Myocyte (in vitro differentiated cells): ENCODE measurements at regions not wholly inside any gene's neighbourhood (a gene's known extent, or its start where the extent isn't known, plus 50 kb on each side); places are given as distances from the start of the nearest gene placed in this dataset.
"Not testable (repeated sequence)": the region's sequence is repeated elsewhere in the genome, so short reads cannot be mapped to it uniquely, and the experiment has no call there.

Experiments used
- DNase-seq: peaks from one replicate; pipeline ENCODE4 v3.0.0-alpha.2; 2012; ENCODE audit warnings: low read depth

DNA sequence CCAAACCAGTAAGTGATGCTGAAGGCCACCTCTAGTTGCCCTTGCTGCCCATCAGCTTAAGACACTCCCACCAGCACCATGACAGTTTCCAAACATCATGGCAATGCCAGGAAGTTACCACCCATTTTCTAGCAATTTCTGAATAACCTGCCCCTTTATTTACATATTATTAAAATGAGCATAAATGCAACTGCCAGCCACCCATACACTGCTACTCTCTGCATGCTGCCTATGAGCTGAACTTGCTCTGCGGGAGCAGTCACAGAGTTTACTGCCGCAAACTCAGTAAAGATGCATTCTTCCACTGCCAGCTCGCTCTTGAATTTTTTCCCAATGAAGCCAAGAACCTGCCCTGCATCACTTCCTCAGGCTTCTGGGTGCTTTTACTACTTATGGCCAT lies 212.6 kb downstream of the SH2D4B start:
- DNase-seq, result no peak

DNA sequence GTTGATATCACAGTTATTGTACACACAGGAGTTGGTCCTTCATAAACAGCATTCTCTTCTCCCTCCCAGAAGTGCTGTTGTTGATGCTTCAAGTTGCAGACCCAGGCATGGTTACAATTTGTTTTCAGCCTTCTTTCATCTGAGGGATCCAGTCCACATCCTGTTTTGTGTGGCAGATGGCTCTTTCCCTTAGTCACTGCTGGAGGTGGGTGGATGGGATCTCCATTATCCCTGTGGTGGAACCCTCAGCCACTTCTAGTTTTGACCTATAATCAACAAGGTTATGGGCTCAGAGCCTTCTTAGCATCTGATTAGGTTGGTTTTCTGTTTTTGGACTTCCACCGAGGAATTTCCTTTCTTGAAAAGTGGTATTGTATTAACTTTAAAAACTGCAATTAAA lies 214.2 kb downstream of the SH2D4B start:
- DNase-seq, result no peak

DNA sequence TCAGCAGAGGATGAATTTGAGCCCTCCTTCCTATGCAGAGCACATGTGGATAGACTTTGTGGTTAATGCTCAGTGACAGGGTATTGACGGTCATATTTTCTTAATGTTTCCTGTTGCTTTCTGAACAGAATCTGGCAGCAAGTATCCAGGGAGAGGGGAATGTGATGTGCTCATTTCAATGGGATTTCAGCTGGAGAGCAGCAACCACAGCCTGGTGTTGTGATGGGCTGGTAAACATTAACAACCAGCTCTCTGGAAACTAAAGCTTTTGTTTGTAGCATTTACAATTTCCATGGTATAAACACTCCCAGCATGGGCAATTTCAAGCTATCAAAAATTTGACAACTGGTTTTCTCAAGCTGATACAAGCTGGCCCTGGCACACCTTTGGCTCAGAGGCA lies 215.9 kb downstream of the SH2D4B start:
- DNase-seq, result no peak

DNA sequence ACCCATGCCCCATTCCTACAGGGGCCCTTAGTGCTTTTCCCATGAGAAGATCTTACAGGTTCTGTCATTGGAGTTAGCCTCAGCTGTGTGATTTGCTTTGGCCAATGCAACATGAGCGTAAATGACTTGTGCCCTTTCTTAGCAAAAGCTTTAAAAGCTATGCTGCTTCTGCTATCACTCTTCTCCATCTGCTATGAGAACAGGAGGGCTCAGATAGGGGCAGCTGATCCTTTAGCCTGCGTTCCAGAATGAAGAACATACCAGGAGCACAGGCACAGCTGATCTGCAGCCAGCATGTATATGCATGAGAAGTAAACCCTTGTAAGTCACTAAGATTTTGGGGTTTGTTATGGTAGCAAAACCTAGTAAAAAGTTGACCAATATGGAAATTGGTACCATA lies 218.2 kb downstream of the SH2D4B start:
- no peak for DNase-seq

DNA sequence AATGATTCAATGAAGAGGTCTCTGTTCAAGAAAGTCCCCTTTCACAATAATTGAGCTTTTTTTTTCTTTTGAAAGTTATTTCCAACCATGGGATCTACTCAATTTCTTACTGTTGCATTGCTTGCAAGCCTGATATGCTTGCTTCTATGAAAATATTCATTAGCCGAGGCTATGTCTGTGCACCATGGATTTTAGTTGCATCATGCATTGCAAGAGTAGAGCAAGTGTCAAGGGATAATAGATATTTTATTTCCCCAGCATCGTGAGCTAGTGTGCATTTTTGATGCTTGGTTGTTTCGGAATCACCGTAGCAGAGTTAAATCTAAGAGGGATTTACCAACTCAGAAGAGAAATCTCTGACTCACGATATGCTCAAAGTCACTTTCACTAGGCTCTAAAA lies 222.0 kb downstream of the SH2D4B start:
- DNase-seq, result no peak

DNA sequence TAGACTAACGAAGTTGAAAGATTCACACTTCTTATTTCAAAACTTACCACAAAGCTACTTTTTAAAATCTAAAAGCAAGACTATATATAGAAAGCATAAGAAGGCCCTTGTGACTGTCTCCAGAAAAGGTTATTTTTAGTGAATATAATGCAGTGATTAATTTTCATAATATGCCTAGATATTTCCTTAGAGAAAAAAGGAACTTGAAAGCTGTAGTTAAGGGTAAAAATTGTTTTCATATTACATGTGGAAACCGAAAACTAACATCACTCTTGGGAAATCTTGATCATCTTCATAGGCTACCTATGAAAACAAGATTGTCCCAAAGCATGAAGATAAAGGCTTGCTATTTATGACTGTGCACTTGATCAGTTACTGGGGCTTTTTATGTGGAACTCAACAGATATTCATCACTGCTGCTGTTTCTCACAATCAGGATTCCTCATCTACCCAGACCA lies 223.2 kb downstream of the SH2D4B start:
- DNase-seq, result no peak

DNA sequence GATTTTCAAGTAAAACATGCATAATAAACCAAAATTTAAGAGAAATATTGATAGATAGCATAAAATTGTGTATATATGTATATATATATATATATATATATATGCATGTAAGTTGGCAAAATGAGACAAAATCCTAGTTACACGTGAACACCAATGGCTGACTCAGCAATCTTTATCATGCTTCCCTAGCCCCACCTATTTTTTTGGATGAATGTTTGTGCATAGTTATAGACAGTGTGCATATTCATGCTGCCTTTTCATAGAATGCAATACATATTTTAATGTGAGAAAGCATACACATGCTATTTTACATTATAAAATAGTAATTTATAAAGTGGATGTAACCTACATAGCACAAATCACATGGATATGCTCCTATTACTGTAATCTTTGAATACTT lies 230.3 kb downstream of the SH2D4B start:
- DNase-seq, result no peak

DNA sequence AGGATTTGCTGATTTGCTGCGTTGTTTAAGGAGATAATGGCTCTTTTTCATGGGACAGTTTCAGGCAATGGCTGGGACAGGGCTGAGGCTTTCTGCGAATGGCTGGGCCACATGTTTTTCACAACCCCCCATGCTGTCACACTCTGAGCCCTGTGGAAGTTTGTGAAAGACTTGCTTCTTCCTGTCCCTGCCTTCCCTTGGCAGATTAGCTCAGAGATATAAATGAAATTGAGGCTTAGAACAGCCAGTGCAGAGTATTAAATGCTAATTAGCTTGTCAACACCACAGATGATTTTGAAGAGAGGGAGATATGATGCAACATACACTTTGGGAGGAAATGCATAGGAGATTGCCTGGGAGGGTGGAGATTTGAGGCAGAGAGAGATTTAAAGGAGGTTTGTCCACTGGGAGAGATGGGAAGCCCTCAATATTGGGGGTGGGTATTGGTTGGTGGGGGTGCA lies 232.0 kb downstream of the SH2D4B start:
- no peak for DNase-seq

DNA sequence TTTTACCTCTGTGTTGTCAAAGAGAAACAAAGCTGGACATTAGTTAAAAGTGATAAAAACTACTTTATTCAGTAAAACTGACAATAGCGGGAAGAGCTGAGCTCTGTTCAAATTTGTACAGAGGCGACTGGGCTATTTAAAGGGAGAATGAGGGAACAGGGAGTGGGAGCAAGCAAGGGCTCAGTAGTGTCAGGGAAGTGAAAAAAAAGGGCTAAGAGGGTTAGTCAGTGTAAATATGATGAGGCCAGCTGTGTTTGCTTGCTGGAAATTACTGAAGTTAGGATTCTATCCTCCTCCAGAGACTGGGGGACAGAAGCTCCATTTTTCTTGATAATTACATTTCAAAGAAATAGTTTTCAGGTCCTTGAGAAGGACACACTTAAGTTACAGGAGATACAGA lies 232.5 kb downstream of the SH2D4B start:
- DNase-seq, result no peak

DNA sequence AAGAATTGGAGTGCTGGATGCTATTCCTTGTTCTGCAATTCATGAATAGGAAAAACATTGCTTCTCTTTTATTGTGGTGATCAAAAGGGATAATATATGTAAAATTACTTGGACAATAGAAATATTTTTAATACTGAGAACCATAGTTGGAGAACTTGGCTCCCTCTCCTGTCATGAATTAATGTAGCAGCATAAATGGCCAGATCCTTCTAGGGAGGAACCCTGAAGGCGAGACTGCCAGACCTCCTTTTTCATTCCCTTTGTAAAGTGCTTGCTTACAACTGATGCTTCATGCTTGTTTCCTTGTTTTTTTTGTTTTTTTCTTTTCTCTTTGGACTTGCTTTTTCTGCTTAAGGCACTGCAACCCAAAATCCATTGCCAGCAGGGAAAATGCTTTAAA lies 233.6 kb downstream of the SH2D4B start:
- DNase-seq, result no peak

DNA sequence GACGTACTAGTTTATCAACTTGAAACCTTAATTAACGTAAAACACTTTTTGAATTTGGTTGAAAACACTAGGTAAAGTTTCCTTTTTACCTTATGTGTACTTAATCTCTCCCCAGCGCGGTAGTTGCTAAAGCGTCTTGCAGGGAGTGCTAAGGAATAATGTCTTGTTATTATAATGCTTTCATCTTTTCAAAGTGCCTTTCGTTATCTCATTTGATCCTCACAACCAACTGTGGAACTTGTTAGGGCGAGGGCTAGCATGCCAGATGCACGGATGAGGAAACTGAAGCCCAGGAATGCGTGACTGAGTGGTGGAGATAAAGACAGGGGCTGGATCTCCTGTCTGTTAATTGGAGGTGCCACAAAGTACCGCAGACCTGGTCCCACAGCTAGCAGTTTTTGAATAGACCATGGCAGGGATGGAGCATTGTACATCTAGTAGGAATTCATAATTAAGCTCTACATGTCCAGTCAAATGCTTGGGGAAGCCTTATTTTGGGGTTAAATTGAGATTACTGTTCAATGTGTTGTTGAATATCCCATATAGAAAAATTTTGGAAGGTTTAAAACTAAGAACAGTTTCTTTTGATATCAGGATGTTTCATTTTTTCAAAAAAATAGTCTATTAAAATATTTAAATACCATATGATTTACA lies 234.3 kb downstream of the SH2D4B start:
- no peak for DNase-seq

DNA sequence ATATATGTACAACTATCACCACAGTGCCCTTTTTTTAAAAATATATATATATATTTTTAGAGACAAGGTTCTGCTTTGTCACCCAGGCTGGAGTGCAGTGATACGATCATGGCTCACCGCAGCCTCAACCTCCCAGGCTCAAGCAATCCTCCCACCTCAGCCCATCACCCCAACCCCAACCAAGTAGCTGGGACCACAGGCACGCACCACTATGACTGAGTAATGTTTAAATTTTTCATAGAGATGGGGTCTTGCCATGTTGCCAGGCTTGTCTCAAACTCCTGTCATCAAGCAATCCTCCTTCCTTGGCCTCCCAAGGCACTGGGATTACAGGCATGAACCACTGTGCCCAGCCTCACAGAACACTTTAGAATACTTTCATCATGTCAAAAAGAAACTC lies 234.9 kb downstream of the SH2D4B start:
- DNase-seq, result no peak

DNA sequence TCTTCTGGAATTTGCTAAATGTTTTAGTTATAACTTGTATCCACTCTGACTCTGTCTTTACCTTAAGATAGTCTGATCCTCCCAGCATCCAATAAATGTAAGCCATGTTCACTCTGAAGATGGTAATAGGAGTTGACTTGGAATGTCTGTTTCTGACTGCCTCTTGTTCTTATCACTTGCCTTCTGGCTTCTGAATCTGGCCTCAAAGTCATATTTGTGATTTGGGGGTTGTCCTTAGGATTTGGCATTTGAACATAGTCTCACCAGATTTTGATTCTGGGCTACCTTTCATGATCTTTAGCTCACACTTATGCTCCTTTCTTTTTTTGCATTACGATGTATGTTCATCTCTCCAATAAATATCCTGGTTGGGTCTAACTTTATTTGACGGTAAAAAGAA lies 247.0 kb downstream of the SH2D4B start:
- DNase-seq, result no peak

DNA sequence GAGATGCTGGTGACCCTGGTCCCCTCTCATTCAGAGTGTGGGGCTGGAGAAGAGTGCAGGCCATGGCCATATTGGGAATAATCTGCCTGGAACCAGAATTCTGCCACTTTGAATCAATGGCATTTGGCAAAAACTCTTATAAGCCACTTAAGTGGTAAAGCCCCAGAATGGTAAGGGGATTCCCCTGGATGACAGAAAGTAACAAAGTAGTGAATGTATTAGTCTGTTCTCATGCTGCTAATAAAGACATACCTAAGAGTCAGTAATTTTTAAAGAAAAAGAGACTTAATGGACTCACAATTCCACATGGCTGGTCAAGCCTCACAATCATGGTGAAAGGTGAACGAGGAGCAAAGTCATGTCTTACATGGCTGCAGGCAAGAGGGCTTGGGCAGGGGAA lies 248.6 kb downstream of the SH2D4B start:
- DNase-seq, result no peak

DNA sequence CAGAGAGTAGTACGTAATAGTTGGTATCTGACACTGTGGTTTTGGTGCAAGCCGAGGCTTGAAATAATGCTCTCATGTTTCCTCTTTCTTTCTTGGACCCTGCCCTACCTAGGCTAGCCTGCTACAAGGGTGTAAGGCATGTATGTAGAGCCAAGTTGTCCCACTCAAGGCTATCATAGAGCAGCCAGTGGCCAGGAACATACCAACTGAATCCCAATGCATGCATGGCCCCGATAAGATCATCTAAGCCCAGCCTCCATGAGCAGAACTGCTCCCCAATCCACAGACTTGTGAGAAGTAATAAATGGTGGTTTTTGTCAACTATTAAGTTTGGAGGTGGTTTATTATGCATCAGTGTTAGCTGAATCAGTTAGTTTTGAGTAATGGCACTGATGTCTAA lies 250.2 kb downstream of the SH2D4B start:
- DNase-seq, result no peak

DNA sequence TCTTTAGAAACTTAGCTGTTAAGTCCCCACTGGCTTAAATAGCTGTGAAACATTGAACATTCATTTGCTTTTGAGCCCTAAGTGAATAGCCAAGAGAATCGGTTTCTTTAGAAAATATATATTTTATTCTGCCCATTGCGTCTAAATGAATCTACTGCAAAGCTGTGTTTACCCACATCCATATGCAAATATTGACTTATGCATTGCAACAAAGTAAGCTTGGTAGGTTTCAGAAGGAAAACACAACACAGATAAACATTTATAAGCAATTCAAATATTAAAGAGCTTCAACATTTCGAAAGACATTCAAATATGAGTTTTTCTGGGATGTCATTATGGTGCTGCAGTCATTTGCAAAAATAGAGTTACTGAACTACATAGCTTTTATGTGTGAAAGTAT lies 257.3 kb downstream of the SH2D4B start:
- DNase-seq, result no peak

DNA sequence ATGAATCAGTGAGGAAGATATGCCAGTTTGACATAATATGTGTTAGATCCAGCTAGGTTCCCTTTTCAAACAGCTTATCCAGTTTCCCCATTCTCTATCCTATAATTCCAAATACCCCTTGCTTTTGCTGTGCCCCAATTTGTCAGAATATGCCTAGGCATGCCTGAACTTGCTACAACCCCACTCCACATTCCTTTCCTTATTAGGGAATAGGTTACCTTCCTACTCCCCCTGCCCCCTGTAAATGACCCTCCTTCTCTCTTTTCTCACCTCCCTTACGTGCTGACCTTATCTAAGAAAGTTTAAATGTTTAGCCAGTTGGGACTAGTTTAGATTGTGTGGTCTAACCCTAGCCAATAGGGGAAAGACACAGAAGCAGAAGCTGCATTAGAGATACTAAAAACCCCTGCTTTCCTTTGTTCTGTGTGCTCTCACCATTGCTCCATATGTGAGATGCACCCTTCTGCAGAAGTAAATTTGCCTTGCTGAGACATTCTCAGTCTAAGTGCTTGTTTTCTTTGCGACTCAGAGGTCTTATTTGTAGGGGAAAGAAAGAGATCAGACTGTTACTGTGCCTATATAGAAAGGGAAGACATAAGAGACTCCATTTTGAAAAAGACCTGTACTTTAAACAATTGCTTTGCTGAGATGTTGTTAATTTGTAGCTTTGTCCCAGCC lies 267.8 kb downstream of the SH2D4B start:
- no peak for DNase-seq

DNA sequence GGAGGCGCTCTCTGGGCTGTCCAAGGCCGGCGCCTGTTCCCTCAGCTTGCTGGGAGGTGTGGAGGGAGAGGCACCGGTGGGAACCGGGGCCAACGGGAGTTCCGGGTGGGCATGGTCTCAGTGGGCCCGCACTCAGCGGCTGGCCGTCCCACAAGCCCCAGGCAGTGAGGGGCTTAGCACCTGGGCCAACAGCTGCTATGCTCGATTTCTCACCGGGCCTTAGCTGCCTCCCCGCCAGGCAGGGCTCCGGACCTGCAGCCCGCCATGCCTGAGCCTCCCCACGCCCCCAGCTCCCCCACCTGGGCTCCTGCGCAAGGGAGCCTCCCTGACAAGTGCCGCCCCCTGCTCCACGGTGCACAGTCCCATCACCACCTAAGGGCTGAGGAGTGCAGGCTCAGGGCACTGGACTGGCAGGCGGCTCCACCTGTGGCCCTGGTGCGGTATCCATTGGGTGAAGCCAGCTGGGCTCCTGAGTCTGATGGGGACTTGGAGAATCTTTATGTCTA lies 276.5 kb downstream of the SH2D4B start:
- no peak for DNase-seq

DNA sequence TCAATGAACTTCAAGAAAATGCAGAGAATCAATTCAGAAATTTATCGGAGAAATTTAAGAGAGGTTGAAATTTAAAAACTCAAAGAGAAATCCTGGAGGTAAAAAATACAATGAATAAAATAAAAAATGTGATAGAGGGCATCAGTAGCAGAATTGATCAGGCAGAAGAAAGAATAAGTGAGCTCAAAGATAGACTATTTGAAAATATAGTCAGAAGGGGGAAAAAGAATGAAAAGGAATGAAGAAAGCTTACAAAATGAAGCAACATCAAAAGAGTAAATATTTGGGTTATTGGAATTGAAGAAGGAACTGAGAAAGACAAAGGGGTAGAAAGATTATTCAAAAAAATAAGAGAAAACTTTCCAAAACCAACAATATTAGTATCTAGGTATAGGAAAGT lies 291.4 kb downstream of the SH2D4B start:
- no peak for DNase-seq

DNA sequence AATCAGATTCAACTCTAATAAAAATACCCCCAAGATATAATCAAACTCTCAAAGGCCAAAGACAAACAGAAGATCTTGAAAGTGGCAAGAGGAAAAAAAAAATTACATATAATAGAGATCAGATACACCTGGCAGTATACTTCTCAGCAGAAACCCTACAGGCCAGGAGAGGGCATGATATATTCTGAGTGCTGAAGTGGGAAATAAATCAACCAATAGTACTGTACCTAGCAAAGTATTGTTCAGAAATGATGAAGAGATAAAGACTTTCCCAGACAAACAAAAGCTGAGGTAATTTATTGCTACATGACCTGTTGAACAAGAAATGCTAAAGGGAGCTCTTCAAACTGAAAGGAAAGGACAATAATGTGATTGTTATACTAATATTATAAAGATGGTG lies 291.9 kb downstream of the SH2D4B start:
- no peak for DNase-seq

DNA sequence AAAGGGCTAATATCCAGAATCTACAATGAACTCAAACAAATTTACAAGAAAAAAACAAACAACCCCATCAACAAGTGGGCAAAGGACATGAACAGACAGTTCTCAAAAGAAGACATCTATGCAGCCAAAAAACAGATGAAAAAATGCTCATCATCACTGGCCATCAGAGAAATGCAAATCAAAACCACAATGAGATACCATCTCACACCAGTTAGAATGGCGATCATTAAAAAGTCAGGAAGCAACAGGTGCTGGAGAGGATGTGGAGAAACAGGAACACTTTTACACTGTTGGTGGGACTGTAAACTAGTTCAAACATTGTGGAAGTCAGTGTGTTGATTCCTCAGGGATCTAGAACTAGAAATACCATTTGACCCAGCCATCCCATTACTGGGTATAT lies 295.0 kb downstream of the SH2D4B start:
- DNase-seq, result not testable (repeated sequence)

DNA sequence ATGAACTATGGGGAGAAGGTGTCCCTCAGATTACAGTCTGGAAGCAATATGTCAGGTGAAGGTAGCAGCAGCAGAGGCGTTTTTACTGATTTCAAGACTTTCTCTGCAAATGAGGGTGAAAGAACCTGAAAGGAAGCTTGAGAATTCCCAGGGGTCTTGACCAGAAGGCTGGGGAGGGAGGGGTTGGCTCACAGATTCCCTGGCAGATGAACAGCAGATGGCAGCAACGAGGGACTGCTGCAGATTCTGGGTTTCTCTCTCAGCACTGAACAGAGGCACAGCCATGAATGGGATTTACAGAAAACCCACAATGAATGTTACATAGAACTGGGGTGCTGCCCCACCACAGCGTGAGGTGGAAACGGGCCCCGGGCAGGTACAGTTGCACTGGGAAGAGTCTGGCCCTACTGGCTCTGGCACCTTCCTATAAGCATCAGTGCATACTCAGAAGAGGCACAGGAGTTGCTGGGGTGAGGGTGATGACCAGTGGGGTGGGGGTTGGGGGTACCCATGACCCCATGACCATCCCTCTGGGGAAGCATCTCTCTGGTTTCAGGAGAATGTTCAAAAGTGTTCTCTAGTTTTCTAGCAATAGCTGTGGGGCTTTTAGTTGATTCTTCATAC lies 317.8 kb downstream of the SH2D4B start:
- DNase-seq, result no peak

DNA sequence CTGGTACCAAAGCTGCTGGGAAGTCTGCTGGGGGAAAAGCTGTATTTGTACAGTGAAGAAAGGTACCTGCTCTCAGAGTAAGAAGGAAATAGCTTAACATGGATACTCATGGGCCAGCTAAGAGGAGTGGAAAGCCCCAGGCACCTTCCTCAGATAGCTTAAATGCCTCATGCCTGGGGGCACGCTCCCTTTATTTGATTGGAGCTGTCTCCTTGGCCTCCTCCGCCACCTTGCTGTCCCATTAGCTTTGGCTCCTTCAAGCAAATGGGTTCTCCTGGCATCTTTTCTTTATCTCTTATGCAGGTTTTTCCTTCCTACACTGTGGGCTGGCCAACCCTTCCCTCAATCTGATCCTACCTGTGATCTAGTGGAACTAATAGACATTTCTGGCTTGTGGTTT lies 318.5 kb downstream of the SH2D4B start:
- no peak for DNase-seq
